A549 (cell line): ENCODE measurements at regions not wholly inside any gene's neighbourhood (a gene's known extent, or its start where the extent isn't known, plus 50 kb on each side); places are given as distances from the start of the nearest gene placed in this dataset.

Source experiments
- CEBPB ChIP-seq, 2 experiments: fragments of >200 bp in 1 of 2; sonication (Bioruptor Twin) in 1 of 2; formaldehyde crosslinking in 1 of 2; IDR thresholded peaks; 2 replicates each; pipeline ENCODE4 v1.6.1; 2012 to 2016
- CTCF ChIP-seq: fragments of >200 bp; sonication (Bioruptor Twin); formaldehyde crosslinking; IDR thresholded peaks from 3 replicates; pipeline ENCODE4 v1.5.1; 2016
- FOSB ChIP-seq: fragments of 250-450 bp; sonication (Bioruptor Pico); IDR thresholded peaks from 2 replicates; pipeline ENCODE4 v1.5.0; 2020; ENCODE audit warnings: mild to moderate bottlenecking, moderate library complexity
- FOSL2 ChIP-seq, 2 experiments: fragments of 450-650 bp in 1 of 2; fragments of >200 bp in 1 of 2; sonication (Bioruptor Twin) in 1 of 2; formaldehyde crosslinking; IDR thresholded peaks; 2 replicates each; pipeline versions ENCODE4 v1.5.0 to v1.6.1; 2016 to 2020; ENCODE audit warnings: mild to moderate bottlenecking in 1 of 2, moderate library complexity in 1 of 2
- HMGXB4 ChIP-seq: fragments of 250-450 bp; sonication (Bioruptor Pico); IDR thresholded peaks from 2 replicates; pipeline ENCODE4 v1.5.0; 2021; ENCODE audit warnings: mild to moderate bottlenecking, moderate library complexity, borderline replicate concordance
- POLR2A ChIP-seq: IDR thresholded peaks from 2 replicates; pipeline ENCODE4 v1.6.1; 2012; ENCODE audit warnings: mild to moderate bottlenecking, low read length
- POLR2AphosphoS2 ChIP-seq: conservative IDR thresholded peaks from 2 replicates; pipeline ENCODE4 v1.6.1; 2012; ENCODE audit warnings: low read length, improper control_type of control experiment, inconsistent platforms
- RAD21 ChIP-seq, 2 experiments: fragments of >200 bp in 1 of 2; sonication (Bioruptor Twin) in 1 of 2; formaldehyde crosslinking in 1 of 2; IDR thresholded peaks in 1 of 2; conservative IDR thresholded peaks in 1 of 2; 2 replicates in 1 of 2; 3 replicates in 1 of 2; pipeline ENCODE4 v1.6.1; 2012 to 2018; ENCODE audit warnings: inconsistent platforms in 1 of 2
- RCOR1 ChIP-seq: fragments of 150-350 bp; IDR thresholded peaks from 2 replicates; pipeline ENCODE4 v1.6.1; 2014; ENCODE audit warnings: antibody characterized with exemption, low read length, low read depth
- REST ChIP-seq: fragments of 200-600 bp; sonication (generic); IDR thresholded peaks from 2 replicates; pipeline ENCODE4 v1.6.1; 2016; ENCODE audit warnings: antibody characterized with exemption, mild to moderate bottlenecking, moderate library complexity

- TF ChIP-seq REST (no peak), CTCF (no peak), POLR2A (no peak), CEBPB (IDR thresholded peaks at IDR 0.05) (no peak), HMGXB4 (CRISPR knock-in tag) (no peak), RAD21 (conservative IDR thresholded peaks at IDR 0.05 in 1 of 2, IDR thresholded peaks at IDR 0.05 in 1 of 2) (no peak), FOSB (CRISPR knock-in tag) (no peak), FOSL2 (IDR thresholded peaks at IDR 0.05) (no peak), FOSL2 (CRISPR knock-in tag; IDR thresholded peaks at IDR 0.05) (no peak), POLR2AphosphoS2 (no peak), RCOR1 (no peak)
Measured at GRCh38 chr18:68504441-68505177, 210.3 kb downstream of the TMX3 start.
